ENCODE measurements at regions not wholly inside any gene's neighbourhood (a gene's known extent, or its start where the extent isn't known, plus 50 kb on each side); places are given as distances from the start of the nearest gene placed in this dataset.

DNA sequence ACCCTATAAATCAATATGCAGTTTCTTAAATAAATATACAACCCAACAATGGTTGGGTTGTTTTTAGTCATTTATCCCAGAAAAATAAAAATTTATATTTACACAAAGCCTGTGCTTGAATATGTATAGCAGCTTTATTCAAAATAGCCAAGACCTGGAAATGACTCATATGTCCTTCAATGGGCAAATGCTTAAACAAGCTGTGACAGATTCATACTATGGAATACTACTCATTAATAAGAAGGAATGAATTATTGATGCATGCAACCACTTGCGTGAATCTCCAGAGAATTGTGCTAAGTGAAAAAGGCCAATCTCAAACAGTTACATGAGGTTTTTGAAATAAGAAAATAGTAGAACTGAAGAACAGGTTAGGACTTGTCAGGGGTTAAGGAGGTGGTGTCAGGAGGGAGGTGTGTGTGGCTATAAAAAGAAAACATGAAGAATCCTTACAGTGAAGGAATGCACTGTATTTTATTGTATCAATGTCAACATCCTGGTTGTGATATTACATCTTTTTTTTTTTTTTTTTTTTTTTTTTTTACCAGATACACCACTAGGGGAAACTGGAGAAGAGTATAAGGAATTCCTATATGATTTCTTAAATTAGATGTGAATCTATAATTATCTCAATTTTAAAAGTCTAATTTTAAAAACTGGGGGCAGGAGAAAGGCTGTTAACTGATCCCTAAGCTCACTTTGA lies 82.4 kb upstream of the CD44 start:
- Mint-ChIP-seq H3K36me3 (ENCODE audit: low read depth) (no peaks in the 10 kb centered on the region), H3K27ac (no peak overlapping the region), H3K4me1 (peaks cover 5% of the 10 kb centered on the region), H3K4me3 (no peak overlapping the region), H3K27me3 (ENCODE audit: low read depth) (no peaks in the 10 kb centered on the region), H3K9me3 (peaks cover 7% of the 10 kb centered on the region)
- TF ChIP-seq, protein P1, sequence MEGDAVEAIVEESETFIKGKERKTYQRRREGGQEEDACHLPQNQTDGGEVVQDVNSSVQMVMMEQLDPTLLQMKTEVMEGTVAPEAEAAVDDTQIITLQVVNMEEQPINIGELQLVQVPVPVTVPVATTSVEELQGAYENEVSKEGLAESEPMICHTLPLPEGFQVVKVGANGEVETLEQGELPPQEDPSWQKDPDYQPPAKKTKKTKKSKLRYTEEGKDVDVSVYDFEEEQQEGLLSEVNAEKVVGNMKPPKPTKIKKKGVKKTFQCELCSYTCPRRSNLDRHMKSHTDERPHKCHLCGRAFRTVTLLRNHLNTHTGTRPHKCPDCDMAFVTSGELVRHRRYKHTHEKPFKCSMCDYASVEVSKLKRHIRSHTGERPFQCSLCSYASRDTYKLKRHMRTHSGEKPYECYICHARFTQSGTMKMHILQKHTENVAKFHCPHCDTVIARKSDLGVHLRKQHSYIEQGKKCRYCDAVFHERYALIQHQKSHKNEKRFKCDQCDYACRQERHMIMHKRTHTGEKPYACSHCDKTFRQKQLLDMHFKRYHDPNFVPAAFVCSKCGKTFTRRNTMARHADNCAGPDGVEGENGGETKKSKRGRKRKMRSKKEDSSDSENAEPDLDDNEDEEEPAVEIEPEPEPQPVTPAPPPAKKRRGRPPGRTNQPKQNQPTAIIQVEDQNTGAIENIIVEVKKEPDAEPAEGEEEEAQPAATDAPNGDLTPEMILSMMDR (IDR thresholded peaks at IDR 0.05; ENCODE audit: unreplicated experiment in 3 of 3), result no peak

DNA sequence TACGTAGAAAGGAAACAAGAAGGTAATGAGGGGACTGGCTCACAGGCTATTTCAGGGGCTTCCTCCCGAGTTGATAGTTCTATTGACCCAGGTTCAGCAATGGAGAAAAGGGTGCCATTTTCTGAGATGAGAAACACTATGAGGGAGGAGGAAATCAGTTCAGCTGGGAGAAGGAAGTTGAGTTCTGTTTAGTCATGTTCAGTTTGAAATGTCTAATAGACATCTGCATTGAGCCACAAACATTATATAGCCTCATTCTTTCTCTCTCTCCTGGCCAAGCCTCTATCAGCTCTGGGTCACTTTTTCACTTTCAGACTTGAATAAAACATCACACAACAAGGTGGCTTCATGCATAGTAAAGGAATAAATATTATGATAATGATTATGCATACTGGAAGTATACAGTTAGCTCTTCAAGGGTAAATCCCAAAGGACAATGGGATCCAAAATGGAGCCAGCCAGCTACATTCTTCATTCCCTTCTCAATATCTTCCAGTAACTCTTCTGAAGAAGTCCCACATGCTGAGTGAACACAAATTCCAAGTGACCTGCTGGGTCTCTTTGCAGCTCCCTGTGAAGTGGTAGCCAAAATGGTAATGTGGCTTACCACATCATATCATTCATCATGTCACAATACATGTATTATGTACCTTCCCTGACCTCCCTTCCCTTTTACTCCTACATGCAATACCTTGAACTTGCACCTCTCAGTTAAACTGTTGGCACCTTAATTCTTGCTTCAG lies 80.9 kb upstream of the CD44 start:
- Mint-ChIP-seq H3K4me3 (no peak overlapping the region), H3K4me1 (no peaks in the 10 kb centered on the region), H3K9me3 (peaks cover 4% of the 10 kb centered on the region), H3K27ac (no peak overlapping the region), H3K36me3 (ENCODE audit: low read depth) (no peaks in the 10 kb centered on the region), H3K27me3 (ENCODE audit: low read depth) (no peaks in the 10 kb centered on the region)
- TF ChIP-seq, protein P1 (IDR thresholded peaks at IDR 0.05; ENCODE audit: unreplicated experiment in 3 of 3), result no peak

DNA sequence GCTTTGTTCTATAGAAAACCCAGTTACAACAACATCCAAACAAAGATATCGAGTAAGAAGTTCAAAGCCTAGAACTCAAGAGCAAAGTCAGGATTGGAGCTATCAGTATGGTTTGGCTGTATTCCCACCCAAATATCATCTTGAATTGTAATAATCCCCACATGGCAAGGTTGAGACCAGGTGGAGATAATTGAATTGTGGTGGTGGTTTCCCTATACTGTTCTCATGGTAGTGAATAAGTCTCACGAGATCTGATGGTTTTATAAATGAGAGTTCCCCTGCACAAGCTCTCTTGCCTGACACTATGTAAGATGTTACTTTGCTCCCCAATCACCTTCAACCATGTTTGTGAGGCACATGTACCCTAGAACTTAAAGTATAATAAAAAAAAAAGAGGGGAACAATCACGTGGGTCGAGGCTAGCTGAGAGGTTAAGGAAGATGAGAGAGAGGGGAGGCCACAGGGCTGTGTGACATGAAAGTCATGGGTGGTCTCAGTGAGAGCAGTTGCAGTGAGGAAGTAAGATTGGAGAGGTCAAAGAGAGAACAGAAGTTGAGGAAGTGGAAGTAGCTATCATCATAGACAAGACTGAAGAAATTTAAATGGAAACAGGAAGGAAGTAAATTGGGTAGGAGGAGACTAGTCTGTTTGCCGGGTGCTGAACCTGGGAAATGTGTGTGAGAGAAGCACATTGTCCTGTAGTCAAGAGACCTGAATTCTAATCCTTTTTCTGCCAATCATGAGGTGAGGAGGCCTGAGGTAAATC lies 80.1 kb upstream of the CD44 start:
- no peaks in the 10 kb centered on the region for H3K36me3 Mint-ChIP-seq (ENCODE audit: low read depth)
- no peak overlapping the region for H3K4me3 Mint-ChIP-seq
- TF ChIP-seq, protein P1 (IDR thresholded peaks at IDR 0.05; ENCODE audit: unreplicated experiment in 3 of 3), result no peak
- H3K27me3 Mint-ChIP-seq (ENCODE audit: low read depth), result no peaks in the 10 kb centered on the region
- peaks cover 4% of the 10 kb centered on the region for H3K9me3 Mint-ChIP-seq
- H3K27ac Mint-ChIP-seq, result no peak overlapping the region
- H3K4me1 Mint-ChIP-seq, result no peaks in the 10 kb centered on the region

DNA sequence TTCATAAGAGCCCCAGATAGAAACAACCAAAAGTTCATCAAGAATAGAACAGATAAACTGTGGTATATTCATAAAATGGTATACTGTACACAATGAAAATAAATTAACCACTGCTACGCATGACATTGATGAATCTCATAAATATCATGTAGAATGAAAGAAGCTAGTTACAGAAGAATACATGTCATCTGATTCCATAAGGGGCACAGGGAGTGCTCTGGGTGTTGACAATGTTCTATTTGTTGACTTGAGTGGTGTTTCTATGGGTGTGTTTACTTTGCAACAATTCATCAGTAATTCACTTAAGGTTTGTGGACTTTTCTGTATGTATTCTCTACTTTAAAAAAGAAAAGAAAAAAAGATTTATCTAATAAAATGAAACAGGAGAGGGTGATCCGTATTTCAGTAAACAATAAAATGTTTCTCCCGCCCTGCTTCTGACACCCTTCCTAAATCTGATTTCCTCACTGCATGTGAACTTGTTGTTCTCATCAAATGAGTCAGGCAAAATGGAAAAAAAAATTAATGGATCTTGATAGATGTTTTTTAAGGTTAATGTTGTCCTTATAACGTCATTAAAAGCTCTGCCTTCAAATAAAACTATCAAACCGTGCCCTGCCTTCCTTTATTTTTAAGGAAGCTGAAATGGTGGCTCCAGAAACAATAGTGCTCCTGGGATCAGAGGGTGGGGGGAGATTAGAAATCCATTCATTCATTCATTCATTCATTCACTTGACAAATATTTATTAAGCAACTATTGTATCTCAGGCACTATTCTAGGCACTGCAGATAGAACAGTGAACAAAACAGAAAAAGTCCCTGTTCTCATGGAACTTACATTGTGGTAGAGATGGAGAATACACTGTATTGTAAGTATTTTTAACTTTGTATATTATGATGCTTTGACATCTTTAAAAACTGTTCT lies 77.2 kb upstream of the CD44 start:
- no peaks in the 10 kb centered on the region for H3K4me1 Mint-ChIP-seq
- TF ChIP-seq, protein P1 (IDR thresholded peaks at IDR 0.05; ENCODE audit: unreplicated experiment in 3 of 3), result no peak
- no peaks in the 10 kb centered on the region for H3K36me3 Mint-ChIP-seq (ENCODE audit: low read depth)
- H3K27me3 Mint-ChIP-seq (ENCODE audit: low read depth), result no peaks in the 10 kb centered on the region
- H3K27ac Mint-ChIP-seq, result no peak overlapping the region
- no peak overlapping the region for H3K4me3 Mint-ChIP-seq
- no peaks in the 10 kb centered on the region for H3K9me3 Mint-ChIP-seq

DNA sequence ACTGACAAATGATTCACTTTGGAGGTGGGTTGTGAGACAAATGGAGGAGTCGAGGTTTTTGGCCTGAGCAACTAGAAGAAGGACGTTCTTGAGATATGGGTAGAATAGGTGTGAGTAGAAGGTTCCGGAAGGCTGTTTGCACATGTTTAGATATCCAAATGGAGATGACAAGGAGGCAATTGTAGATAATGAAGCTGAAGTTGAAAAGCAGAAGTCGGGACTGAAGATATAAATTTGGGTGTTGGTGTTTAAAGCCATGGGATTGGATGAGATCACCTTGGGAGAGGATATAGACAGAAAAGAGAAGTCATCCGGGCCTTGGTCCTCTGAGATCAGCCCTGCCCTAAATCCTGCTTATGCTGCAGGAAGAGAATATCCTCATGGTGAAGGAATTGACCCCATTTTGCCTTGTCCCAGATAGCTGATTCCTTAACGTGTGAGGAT lies 75.5 kb upstream of the CD44 start:
- Mint-ChIP-seq H3K9me3 (no peaks in the 10 kb centered on the region), H3K27ac (no peak overlapping the region), H3K4me1 (no peaks in the 10 kb centered on the region), H3K27me3 (ENCODE audit: low read depth) (no peaks in the 10 kb centered on the region), H3K4me3 (no peak overlapping the region), H3K36me3 (ENCODE audit: low read depth) (no peaks in the 10 kb centered on the region)
- TF ChIP-seq, protein P1 (IDR thresholded peaks at IDR 0.05; ENCODE audit: unreplicated experiment in 3 of 3), result no peak
